HL-60 (cell line): ENCODE measurements at regions not wholly inside any gene's neighbourhood (a gene's known extent, or its start where the extent isn't known, plus 50 kb on each side); places are given as distances from the start of the nearest gene placed in this dataset.

ENCODE experiments used
- DNase-seq, 2 experiments: peaks; one replicate each; pipeline ENCODE4 v3.0.0-alpha.2; 2010 to 2020; ENCODE audit warnings: low read depth in 1 of 2, low spot score in 1 of 2
- H3K27ac ChIP-seq: fragments of 250-450 bp; sonication (Bioruptor Pico); replicated peaks from 2 replicates; pipeline ENCODE4 v1.5.1; 2020; ENCODE audit warnings: mild to moderate bottlenecking, moderate library complexity
- H3K27me3 ChIP-seq: fragments of 250-450 bp; sonication (Bioruptor Pico); 2 replicates; pipeline ENCODE4 v1.5.1; 2021; ENCODE audit warnings: mild to moderate bottlenecking, moderate library complexity; ENCODE audit not compliant: insufficient read depth, poor library complexity, severe bottlenecking
- H3K4me3 ChIP-seq: replicated peaks from 2 replicates; pipeline ENCODE4 v1.5.1; 2011; ENCODE audit warnings: mild to moderate bottlenecking, control low read depth, low read length; ENCODE audit not compliant: insufficient read depth
- GABPA ChIP-seq: IDR thresholded peaks from 2 replicates; pipeline ENCODE4 v1.6.1; 2012; ENCODE audit warnings: low read depth
- POLR2AphosphoS5 ChIP-seq: IDR thresholded peaks from 2 replicates; pipeline ENCODE4 v1.6.1; 2012; ENCODE audit warnings: low read depth
- SPI1 ChIP-seq: IDR thresholded peaks from 2 replicates; pipeline ENCODE4 v1.6.1; 2012; ENCODE audit warnings: low read depth, mild to moderate bottlenecking, borderline replicate concordance
- TF ChIP-seq, protein P1 (sequence below): IDR thresholded peaks from one replicate; pipeline ENCODE4 v1.5.1; 2011; ENCODE audit warnings: low read length, control low read depth, inconsistent platforms; ENCODE audit not compliant: insufficient read depth
- TF ChIP-seq, protein P2 (sequence below): IDR thresholded peaks from 2 replicates; pipeline ENCODE4 v1.6.1; 2012; ENCODE audit warnings: low read depth; ENCODE audit not compliant: insufficient replicate concordance

DNA sequence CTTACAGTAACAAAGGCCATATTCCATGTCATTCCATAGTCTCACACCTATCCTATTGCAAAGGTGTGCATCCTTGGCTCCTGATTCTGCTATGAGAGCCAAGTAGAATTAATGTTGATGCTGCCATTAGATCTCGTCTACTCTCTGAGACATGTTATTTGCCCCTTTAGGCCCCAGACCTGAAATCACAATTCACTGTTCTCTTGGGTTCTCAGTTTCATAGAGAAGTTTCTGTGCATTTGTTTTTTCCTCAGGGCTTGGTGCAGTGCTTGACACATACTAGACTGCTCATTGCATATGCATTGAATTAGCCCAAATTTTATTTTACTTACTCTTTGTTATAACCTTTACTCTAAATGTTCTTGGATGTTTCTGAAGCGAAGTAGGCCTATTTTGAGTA is 265.7 kb downstream of the JRKL start:
- Histone ChIP-seq H3K27ac (no peak overlapping the region), H3K4me3 (no peak overlapping the region), H3K27me3 (no peaks in the 10 kb centered on the region)
- no peak for DNase-seq
- TF ChIP-seq POLR2AphosphoS5 (no peak), GABPA (no peak), SPI1 (no peak)
- TF ChIP-seq, protein P1, sequence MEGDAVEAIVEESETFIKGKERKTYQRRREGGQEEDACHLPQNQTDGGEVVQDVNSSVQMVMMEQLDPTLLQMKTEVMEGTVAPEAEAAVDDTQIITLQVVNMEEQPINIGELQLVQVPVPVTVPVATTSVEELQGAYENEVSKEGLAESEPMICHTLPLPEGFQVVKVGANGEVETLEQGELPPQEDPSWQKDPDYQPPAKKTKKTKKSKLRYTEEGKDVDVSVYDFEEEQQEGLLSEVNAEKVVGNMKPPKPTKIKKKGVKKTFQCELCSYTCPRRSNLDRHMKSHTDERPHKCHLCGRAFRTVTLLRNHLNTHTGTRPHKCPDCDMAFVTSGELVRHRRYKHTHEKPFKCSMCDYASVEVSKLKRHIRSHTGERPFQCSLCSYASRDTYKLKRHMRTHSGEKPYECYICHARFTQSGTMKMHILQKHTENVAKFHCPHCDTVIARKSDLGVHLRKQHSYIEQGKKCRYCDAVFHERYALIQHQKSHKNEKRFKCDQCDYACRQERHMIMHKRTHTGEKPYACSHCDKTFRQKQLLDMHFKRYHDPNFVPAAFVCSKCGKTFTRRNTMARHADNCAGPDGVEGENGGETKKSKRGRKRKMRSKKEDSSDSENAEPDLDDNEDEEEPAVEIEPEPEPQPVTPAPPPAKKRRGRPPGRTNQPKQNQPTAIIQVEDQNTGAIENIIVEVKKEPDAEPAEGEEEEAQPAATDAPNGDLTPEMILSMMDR = no peak

DNA sequence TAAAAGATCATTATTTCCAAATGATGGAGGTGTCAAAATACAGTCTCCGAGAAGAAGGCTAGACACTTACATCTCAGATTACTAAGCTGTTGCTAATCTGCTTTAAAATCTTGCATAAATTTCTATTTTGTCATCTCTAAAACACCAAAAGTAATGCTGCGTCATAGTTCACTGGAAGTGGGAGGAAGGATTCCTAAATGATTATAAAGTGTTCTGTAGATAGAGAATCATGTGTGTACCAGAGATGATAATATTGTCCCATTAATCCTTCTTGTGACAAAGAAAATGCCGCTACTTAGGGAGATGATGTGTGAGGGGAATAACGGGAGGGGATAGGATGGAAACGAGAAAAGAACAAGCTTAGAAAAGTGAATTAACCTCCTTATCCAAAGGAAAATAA is 268.6 kb downstream of the JRKL start:
- TF ChIP-seq, protein P1 = no peak
- TF ChIP-seq SPI1 (no peak), GABPA (no peak), POLR2AphosphoS5 (no peak)
- TF ChIP-seq, protein P2, sequence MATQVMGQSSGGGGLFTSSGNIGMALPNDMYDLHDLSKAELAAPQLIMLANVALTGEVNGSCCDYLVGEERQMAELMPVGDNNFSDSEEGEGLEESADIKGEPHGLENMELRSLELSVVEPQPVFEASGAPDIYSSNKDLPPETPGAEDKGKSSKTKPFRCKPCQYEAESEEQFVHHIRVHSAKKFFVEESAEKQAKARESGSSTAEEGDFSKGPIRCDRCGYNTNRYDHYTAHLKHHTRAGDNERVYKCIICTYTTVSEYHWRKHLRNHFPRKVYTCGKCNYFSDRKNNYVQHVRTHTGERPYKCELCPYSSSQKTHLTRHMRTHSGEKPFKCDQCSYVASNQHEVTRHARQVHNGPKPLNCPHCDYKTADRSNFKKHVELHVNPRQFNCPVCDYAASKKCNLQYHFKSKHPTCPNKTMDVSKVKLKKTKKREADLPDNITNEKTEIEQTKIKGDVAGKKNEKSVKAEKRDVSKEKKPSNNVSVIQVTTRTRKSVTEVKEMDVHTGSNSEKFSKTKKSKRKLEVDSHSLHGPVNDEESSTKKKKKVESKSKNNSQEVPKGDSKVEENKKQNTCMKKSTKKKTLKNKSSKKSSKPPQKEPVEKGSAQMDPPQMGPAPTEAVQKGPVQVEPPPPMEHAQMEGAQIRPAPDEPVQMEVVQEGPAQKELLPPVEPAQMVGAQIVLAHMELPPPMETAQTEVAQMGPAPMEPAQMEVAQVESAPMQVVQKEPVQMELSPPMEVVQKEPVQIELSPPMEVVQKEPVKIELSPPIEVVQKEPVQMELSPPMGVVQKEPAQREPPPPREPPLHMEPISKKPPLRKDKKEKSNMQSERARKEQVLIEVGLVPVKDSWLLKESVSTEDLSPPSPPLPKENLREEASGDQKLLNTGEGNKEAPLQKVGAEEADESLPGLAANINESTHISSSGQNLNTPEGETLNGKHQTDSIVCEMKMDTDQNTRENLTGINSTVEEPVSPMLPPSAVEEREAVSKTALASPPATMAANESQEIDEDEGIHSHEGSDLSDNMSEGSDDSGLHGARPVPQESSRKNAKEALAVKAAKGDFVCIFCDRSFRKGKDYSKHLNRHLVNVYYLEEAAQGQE = no peak
- H3K27ac ChIP-seq = no peak overlapping the region
- no peaks in the 10 kb centered on the region for H3K27me3 ChIP-seq
- DNase-seq = no peak
- H3K4me3 ChIP-seq = no peak overlapping the region

DNA sequence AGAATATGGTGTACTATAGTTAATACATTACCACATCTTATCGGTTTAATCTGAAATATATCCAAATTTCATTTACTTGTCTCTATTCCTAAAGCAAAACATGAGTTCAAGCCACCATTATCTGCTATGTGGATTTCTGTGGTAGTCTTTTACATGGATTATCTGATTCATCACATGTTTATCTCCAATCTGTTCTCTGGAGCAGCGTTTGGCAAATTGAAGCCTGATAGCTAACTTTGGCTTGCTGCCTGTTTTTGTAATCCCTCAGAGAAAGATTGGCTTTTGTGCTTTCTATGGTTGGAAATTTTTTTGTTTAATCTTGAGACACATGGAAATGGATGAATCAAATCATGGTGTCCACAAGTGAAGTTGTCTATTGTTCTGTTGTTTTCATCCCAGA is 274.3 kb downstream of the JRKL start:
- Histone ChIP-seq H3K27me3 (no peaks in the 10 kb centered on the region), H3K27ac (no peak overlapping the region), H3K4me3 (no peak overlapping the region)
- DNase-seq = no peak
- TF ChIP-seq, protein P2 = no peak
- no peak for TF ChIP-seq SPI1
- no peak for TF ChIP-seq POLR2AphosphoS5
- TF ChIP-seq, protein P1 = no peak
- no peak for TF ChIP-seq GABPA

DNA sequence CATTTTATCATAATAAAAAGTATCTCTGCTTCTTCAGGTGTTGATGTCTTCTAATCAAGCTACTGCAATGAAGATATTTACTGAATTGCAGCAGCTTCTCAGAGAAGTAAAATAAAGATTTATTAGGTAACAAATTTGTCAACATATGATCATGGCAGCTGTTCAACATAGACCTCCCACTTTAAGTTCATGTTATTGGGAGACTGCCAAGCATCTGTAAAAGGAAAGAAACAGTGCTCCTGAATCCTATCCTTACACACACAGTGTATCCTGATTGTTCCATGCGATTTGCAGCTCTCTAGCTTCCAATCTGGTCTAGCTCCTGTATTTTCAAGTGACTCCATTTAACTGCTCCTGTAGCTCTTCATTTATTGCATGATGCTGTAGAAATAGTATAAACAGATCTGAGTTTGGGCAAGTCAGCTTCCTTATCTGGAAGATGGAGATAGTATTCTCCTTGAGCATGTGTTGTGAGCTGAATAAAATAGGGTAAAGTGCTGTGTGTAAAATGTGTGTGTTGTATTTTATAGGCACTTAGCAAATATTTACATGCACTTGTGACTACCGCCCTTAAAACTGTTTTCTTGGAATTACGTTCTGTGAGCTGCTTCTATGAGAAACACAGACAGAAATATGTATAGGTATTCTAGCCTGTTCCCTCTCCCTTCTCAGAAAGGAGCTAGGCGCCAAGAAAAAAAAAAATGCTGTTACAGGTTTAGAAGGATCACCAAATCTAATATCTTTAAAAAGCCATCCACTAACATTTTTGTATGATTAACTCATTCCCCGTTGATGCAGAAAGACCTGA is 290.6 kb downstream of the JRKL start:
- no peaks in the 10 kb centered on the region for H3K27me3 ChIP-seq
- H3K4me3 ChIP-seq = no peak overlapping the region
- DNase-seq = no peak
- no peak overlapping the region for H3K27ac ChIP-seq
- no peak for TF ChIP-seq GABPA
- TF ChIP-seq, protein P1 = no peak
- TF ChIP-seq SPI1 = no peak
- TF ChIP-seq, protein P2 = no peak
- TF ChIP-seq POLR2AphosphoS5 = no peak
